HL-60 (cell line): ENCODE measurements at regions not wholly inside any gene's neighbourhood (a gene's known extent, or its start where the extent isn't known, plus 50 kb on each side); places are given as distances from the start of the nearest gene placed in this dataset.

Source experiments
- CTCF ChIP-seq: IDR thresholded peaks from one replicate; pipeline ENCODE4 v1.5.1; 2011; ENCODE audit warnings: low read length, control low read depth, inconsistent platforms; ENCODE audit not compliant: insufficient read depth
- POLR2AphosphoS5 ChIP-seq: IDR thresholded peaks from 2 replicates; pipeline ENCODE4 v1.6.1; 2012; ENCODE audit warnings: low read depth
- SPI1 ChIP-seq: IDR thresholded peaks from 2 replicates; pipeline ENCODE4 v1.6.1; 2012; ENCODE audit warnings: low read depth, mild to moderate bottlenecking, borderline replicate concordance

- TF ChIP-seq CTCF = no peak
- TF ChIP-seq SPI1 = no peak
- no peak for TF ChIP-seq POLR2AphosphoS5
Observed at GRCh38 chr9:82423700-82424099, 435.1 kb downstream of the SPATA31D1 start.
